GM12865 (cell line): ENCODE measurements at regions not wholly inside any gene's neighbourhood (a gene's known extent, or its start where the extent isn't known, plus 50 kb on each side); places are given as distances from the start of the nearest gene placed in this dataset.
"Not testable (repeated sequence)": the region's sequence is repeated elsewhere in the genome, so short reads cannot be mapped to it uniquely, and the experiment has no call there.

Source experiments
- DNase-seq: peaks from one replicate; pipeline ENCODE4 v3.0.0; 2010; ENCODE audit warnings: low read depth
- H3K4me3 ChIP-seq: 2 replicates; pipeline ENCODE4 v1.5.1; 2011; ENCODE audit warnings: mild to moderate bottlenecking, low read depth, low read length, control low read depth
- CTCF ChIP-seq: IDR thresholded peaks from 2 replicates; pipeline ENCODE4 v1.5.1; 2011; ENCODE audit warnings: low read length, control low read depth, low read depth, inconsistent platforms; ENCODE audit not compliant: insufficient read depth; ENCODE audit errors: missing control alignments

- TF ChIP-seq CTCF = no peak
- no peak overlapping the region for H3K4me3 ChIP-seq
- no peak for DNase-seq
Observed at GRCh38 chr17:53475002-53475401, 347.7 kb upstream of the KIF2B start.

DNA sequence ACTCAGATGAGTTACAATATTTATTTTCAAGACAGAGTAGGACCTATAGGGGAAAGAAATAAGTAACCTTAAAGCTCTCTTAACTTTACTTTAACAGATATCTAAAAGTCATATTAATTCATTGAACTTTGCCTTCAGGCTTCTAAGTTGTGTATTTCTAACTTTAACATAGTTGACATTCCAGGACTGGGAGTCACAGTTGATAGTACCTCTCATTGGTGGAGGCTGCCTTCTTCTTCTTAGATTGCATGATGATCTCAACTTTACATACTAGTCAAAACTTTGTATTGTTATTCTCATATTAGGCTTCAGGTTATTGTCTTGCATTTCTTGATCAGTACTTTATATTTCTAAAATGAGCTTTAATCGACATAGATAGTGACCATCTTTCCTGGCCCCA, 350.1 kb upstream of the KIF2B start:
- no peak overlapping the region for H3K4me3 ChIP-seq
- no peak for TF ChIP-seq CTCF
- DNase-seq = no peak

DNA sequence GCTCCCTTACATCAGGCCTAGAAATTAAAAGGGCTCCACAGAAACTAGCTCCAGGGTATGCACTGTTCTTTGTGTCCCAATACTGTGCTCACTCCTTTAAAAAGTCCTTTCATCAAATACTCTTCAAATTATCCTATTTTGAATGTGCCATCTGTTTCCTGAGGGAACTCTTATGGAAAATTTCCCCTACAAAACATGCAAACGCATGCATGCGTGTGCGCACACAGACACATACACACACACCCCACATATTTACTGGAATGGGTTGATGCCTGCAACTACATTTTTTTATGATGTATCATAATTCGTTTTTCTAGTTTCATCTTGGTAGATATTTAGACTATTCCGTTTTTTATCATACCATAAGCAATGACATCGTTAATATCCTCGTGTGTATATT, 351.2 kb upstream of the KIF2B start:
- no peak overlapping the region for H3K4me3 ChIP-seq
- TF ChIP-seq CTCF = no peak

GRCh38 chr17:53470626-53471025, 352.1 kb upstream of the KIF2B start:
- no peak overlapping the region for H3K4me3 ChIP-seq
- no peak for DNase-seq
- no peak for TF ChIP-seq CTCF

More for the DNA sequence above, 351.2 kb upstream of the KIF2B start:
- DNase-seq = no peak

GRCh38 chr17:53466733-53467132, 356.0 kb upstream of the KIF2B start:
- DNase-seq = no peak
- TF ChIP-seq CTCF = no peak
- H3K4me3 ChIP-seq = no peak overlapping the region

DNA sequence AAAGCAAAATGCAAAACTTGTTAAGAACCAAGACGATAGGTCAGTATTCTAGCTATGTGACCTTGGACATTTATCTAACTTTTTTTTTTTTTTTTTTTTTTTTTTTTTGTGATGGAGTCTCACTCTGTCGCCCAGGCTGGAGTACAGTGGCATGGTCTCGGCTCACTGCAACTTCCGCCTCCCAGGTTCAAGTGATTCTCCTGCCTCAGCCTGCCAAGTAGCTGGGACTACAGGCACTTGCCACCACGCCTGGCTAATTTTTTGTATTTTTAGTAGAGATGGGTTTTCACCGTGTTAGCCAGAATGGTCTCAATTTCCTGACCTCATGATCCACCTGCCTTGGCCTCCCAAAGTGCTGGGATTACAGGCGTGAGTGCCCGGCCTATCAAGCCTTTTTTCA, 358.3 kb upstream of the KIF2B start:
- DNase-seq, H3K4me3 ChIP-seq: not testable (repeated sequence)

DNA sequence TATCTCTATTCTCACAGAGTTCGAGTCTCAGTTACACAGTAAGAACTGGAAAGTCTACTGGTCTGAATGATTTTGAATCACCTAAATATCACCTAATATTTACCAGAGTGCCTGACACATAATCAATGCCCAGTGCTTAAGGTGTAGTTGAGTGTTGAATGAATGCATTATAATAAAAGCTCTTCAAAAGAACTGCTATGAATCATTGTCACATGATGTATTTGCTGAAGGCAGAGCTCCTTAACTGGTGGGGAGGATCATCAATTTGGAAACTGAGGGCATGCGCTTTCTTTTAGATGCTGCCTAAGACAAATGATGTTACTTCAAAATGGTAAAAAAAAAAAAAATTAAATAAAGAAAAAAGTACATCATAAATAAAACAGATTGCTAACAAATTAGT, 359.4 kb upstream of the KIF2B start:
- DNase-seq = no peak
- no peak for TF ChIP-seq CTCF
- no peak overlapping the region for H3K4me3 ChIP-seq
